GM23338 (cell line): ENCODE measurements at regions not wholly inside any gene's neighbourhood (a gene's known extent, or its start where the extent isn't known, plus 50 kb on each side); places are given as distances from the start of the nearest gene placed in this dataset.

Experiments
- ATAC-seq: fragments of 200-7000 bp; cut with Tn5 transposase; 3 replicates; pipeline ENCODE4 v1.9.1; 2020
- DNase-seq: peaks from one replicate; pipeline ENCODE4 v3.0.0-alpha.2; 2015; ENCODE audit warnings: low spot score
- H2AFZ ChIP-seq: fragments of 200-600 bp; sonication (generic); 2 replicates; pipeline ENCODE4 v1.8.0; 2016; ENCODE audit warnings: antibody characterized with exemption, mild to moderate bottlenecking, moderate library complexity
- H3F3A ChIP-seq: fragments of 200-600 bp; sonication (generic); replicated peaks from 2 replicates; pipeline ENCODE4 v1.8.0; 2017; ENCODE audit warnings: antibody characterized with exemption, mixed run types, low read depth
- H3K27ac ChIP-seq: fragments of 200-600 bp; sonication (generic); 2 replicates; pipeline ENCODE4 v1.6.1; 2016; ENCODE audit warnings: low read depth
- H3K27me3 ChIP-seq: fragments of 200-600 bp; sonication (generic); 2 replicates; pipeline ENCODE4 v1.8.0; 2016; ENCODE audit warnings: mild to moderate bottlenecking, mixed run types, moderate library complexity; ENCODE audit not compliant: insufficient read depth
- H3K36me3 ChIP-seq: fragments of 200-600 bp; sonication (generic); 2 replicates; pipeline ENCODE4 v1.8.0; 2016; ENCODE audit warnings: mild to moderate bottlenecking; ENCODE audit not compliant: insufficient read depth
- H3K4me1 ChIP-seq: fragments of 200-600 bp; sonication (generic); 2 replicates; pipeline ENCODE4 v1.8.0; 2016; ENCODE audit warnings: mild to moderate bottlenecking, moderate library complexity; ENCODE audit not compliant: insufficient read depth
- H3K4me2 ChIP-seq: fragments of 200-600 bp; sonication (generic); 2 replicates; pipeline ENCODE4 v1.7.1; 2017; ENCODE audit warnings: mixed run types
- H3K4me3 ChIP-seq: fragments of 200-600 bp; sonication (generic); 2 replicates; pipeline ENCODE4 v1.6.1; 2016; ENCODE audit warnings: mixed run types
- H3K79me2 ChIP-seq: fragments of 200-600 bp; sonication (generic); replicated peaks from 2 replicates; pipeline ENCODE4 v1.8.0; 2017; ENCODE audit warnings: mild to moderate bottlenecking; ENCODE audit not compliant: insufficient read depth
- H3K9me2 ChIP-seq: fragments of 200-600 bp; sonication (generic); 2 replicates; pipeline ENCODE4 v1.8.0; 2017; ENCODE audit not compliant: insufficient read depth
- H4K20me1 ChIP-seq: fragments of 200-600 bp; sonication (generic); replicated peaks from 2 replicates; pipeline ENCODE4 v1.8.0; 2017; ENCODE audit warnings: mild to moderate bottlenecking; ENCODE audit not compliant: insufficient read depth
- H3K27ac Mint-ChIP-seq: 2 replicates; pipeline ENCODE4 v1.8.0; 2020; ENCODE audit warnings: inconsistent platforms, mild to moderate bottlenecking, moderate library complexity, mixed read lengths
- H3K27me3 Mint-ChIP-seq: 3 replicates; pipeline ENCODE4 v1.8.0; 2022; ENCODE audit warnings: low read depth, mild to moderate bottlenecking, moderate library complexity, mixed read lengths, inconsistent platforms; ENCODE audit not compliant: insufficient read depth, poor library complexity
- H3K36me3 Mint-ChIP-seq: 3 replicates; pipeline ENCODE4 v1.8.0; 2021; ENCODE audit warnings: low read depth, mild to moderate bottlenecking, inconsistent platforms, moderate library complexity, mixed read lengths
- H3K4me1 Mint-ChIP-seq: 3 replicates; pipeline ENCODE4 v1.8.0; 2020; ENCODE audit warnings: mild to moderate bottlenecking, inconsistent platforms, mixed read lengths
- H3K4me3 Mint-ChIP-seq: 3 replicates; pipeline ENCODE4 v1.8.0; 2021; ENCODE audit warnings: moderate library complexity, mild to moderate bottlenecking, inconsistent platforms, mixed read lengths
- H3K9me3 Mint-ChIP-seq: 3 replicates; pipeline ENCODE4 v1.8.0; 2020; ENCODE audit warnings: moderate library complexity, mild to moderate bottlenecking, inconsistent platforms, mixed read lengths
- CREB1 ChIP-seq: fragments of 250-450 bp; sonication (Bioruptor Pico); IDR thresholded peaks from 2 replicates; pipeline ENCODE4 v1.5.0; 2020; ENCODE audit warnings: low read depth, mild to moderate bottlenecking, moderate library complexity
- EZH2 ChIP-seq: fragments of 200-600 bp; sonication (generic); IDR thresholded peaks from one replicate; pipeline ENCODE4 v1.8.0; 2017; ENCODE audit warnings: antibody characterized with exemption, mild to moderate bottlenecking, low read depth; ENCODE audit not compliant: unreplicated experiment
- NANOG ChIP-seq: IDR thresholded peaks from 2 replicates; pipeline ENCODE4 v1.6.1; 2016; ENCODE audit warnings: antibody characterized with exemption, borderline replicate concordance
- STAT1 ChIP-seq: IDR thresholded peaks from one replicate; pipeline ENCODE4 v1.6.1; 2016; ENCODE audit warnings: antibody characterized with exemption; ENCODE audit not compliant: unreplicated experiment
- TF ChIP-seq, protein P1 (sequence below), 2 experiments: fragments of 200-600 bp in 1 of 2; sonication (generic) in 1 of 2; conservative IDR thresholded peaks; 2 replicates each; pipeline versions ENCODE4 v1.5.1 to v1.6.1; 2016 to 2017; ENCODE audit warnings: antibody characterized with exemption in 2 of 2, low read depth in 2 of 2, mild to moderate bottlenecking in 2 of 2, moderate library complexity in 1 of 2
- TF ChIP-seq, protein P2 (sequence below): IDR thresholded peaks from one replicate; pipeline ENCODE4 v1.6.1; 2018; ENCODE audit warnings: antibody characterized with exemption; ENCODE audit not compliant: unreplicated experiment
- TF ChIP-seq, protein P3 (sequence below): IDR thresholded peaks from 2 replicates; pipeline ENCODE4 v1.6.1; 2016; ENCODE audit warnings: antibody characterized with exemption
- TF ChIP-seq, protein P4 (sequence below): fragments of 250-450 bp; sonication (Bioruptor Pico); IDR thresholded peaks from 2 replicates; pipeline ENCODE4 v1.5.0; 2020; ENCODE audit warnings: mild to moderate bottlenecking, moderate library complexity

DNA sequence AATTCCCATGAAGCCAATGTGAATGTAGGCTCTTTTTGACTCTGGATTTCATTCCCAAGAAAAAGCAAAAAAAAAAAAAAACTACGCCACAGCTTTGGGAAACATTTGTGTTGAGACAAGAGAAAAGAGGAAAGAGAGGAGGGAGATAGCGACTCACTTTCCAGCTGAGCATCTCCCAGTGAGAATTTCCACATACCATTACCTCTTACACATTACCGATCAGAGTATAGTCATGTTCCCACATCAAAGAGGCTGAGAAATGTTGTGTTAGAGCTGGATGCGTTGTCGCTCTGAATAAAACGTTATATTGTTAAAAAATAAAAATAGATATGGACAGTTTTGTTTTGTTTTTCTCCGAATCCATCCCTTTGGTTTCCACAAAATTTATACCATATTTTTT, 1019.3 kb upstream of the ADGRB3 start:
- no peaks in the 10 kb centered on the region for H3F3A ChIP-seq
- H2AFZ ChIP-seq: no peak overlapping the region
- no peak for ATAC-seq
- H3K4me3 Mint-ChIP-seq: no peak overlapping the region
- TF ChIP-seq STAT1: no peak
- no peak for TF ChIP-seq NANOG
- TF ChIP-seq EZH2: no peak
- TF ChIP-seq, protein P1, sequence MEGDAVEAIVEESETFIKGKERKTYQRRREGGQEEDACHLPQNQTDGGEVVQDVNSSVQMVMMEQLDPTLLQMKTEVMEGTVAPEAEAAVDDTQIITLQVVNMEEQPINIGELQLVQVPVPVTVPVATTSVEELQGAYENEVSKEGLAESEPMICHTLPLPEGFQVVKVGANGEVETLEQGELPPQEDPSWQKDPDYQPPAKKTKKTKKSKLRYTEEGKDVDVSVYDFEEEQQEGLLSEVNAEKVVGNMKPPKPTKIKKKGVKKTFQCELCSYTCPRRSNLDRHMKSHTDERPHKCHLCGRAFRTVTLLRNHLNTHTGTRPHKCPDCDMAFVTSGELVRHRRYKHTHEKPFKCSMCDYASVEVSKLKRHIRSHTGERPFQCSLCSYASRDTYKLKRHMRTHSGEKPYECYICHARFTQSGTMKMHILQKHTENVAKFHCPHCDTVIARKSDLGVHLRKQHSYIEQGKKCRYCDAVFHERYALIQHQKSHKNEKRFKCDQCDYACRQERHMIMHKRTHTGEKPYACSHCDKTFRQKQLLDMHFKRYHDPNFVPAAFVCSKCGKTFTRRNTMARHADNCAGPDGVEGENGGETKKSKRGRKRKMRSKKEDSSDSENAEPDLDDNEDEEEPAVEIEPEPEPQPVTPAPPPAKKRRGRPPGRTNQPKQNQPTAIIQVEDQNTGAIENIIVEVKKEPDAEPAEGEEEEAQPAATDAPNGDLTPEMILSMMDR (conservative IDR thresholded peaks at IDR 0.05; ENCODE audit: low read depth in 2 of 2): no peak
- TF ChIP-seq, protein P2, sequence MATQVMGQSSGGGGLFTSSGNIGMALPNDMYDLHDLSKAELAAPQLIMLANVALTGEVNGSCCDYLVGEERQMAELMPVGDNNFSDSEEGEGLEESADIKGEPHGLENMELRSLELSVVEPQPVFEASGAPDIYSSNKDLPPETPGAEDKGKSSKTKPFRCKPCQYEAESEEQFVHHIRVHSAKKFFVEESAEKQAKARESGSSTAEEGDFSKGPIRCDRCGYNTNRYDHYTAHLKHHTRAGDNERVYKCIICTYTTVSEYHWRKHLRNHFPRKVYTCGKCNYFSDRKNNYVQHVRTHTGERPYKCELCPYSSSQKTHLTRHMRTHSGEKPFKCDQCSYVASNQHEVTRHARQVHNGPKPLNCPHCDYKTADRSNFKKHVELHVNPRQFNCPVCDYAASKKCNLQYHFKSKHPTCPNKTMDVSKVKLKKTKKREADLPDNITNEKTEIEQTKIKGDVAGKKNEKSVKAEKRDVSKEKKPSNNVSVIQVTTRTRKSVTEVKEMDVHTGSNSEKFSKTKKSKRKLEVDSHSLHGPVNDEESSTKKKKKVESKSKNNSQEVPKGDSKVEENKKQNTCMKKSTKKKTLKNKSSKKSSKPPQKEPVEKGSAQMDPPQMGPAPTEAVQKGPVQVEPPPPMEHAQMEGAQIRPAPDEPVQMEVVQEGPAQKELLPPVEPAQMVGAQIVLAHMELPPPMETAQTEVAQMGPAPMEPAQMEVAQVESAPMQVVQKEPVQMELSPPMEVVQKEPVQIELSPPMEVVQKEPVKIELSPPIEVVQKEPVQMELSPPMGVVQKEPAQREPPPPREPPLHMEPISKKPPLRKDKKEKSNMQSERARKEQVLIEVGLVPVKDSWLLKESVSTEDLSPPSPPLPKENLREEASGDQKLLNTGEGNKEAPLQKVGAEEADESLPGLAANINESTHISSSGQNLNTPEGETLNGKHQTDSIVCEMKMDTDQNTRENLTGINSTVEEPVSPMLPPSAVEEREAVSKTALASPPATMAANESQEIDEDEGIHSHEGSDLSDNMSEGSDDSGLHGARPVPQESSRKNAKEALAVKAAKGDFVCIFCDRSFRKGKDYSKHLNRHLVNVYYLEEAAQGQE: no peak
- TF ChIP-seq CREB1: no peak
- TF ChIP-seq, protein P3, sequence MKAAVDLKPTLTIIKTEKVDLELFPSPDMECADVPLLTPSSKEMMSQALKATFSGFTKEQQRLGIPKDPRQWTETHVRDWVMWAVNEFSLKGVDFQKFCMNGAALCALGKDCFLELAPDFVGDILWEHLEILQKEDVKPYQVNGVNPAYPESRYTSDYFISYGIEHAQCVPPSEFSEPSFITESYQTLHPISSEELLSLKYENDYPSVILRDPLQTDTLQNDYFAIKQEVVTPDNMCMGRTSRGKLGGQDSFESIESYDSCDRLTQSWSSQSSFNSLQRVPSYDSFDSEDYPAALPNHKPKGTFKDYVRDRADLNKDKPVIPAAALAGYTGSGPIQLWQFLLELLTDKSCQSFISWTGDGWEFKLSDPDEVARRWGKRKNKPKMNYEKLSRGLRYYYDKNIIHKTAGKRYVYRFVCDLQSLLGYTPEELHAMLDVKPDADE: no peak
- TF ChIP-seq, protein P4, sequence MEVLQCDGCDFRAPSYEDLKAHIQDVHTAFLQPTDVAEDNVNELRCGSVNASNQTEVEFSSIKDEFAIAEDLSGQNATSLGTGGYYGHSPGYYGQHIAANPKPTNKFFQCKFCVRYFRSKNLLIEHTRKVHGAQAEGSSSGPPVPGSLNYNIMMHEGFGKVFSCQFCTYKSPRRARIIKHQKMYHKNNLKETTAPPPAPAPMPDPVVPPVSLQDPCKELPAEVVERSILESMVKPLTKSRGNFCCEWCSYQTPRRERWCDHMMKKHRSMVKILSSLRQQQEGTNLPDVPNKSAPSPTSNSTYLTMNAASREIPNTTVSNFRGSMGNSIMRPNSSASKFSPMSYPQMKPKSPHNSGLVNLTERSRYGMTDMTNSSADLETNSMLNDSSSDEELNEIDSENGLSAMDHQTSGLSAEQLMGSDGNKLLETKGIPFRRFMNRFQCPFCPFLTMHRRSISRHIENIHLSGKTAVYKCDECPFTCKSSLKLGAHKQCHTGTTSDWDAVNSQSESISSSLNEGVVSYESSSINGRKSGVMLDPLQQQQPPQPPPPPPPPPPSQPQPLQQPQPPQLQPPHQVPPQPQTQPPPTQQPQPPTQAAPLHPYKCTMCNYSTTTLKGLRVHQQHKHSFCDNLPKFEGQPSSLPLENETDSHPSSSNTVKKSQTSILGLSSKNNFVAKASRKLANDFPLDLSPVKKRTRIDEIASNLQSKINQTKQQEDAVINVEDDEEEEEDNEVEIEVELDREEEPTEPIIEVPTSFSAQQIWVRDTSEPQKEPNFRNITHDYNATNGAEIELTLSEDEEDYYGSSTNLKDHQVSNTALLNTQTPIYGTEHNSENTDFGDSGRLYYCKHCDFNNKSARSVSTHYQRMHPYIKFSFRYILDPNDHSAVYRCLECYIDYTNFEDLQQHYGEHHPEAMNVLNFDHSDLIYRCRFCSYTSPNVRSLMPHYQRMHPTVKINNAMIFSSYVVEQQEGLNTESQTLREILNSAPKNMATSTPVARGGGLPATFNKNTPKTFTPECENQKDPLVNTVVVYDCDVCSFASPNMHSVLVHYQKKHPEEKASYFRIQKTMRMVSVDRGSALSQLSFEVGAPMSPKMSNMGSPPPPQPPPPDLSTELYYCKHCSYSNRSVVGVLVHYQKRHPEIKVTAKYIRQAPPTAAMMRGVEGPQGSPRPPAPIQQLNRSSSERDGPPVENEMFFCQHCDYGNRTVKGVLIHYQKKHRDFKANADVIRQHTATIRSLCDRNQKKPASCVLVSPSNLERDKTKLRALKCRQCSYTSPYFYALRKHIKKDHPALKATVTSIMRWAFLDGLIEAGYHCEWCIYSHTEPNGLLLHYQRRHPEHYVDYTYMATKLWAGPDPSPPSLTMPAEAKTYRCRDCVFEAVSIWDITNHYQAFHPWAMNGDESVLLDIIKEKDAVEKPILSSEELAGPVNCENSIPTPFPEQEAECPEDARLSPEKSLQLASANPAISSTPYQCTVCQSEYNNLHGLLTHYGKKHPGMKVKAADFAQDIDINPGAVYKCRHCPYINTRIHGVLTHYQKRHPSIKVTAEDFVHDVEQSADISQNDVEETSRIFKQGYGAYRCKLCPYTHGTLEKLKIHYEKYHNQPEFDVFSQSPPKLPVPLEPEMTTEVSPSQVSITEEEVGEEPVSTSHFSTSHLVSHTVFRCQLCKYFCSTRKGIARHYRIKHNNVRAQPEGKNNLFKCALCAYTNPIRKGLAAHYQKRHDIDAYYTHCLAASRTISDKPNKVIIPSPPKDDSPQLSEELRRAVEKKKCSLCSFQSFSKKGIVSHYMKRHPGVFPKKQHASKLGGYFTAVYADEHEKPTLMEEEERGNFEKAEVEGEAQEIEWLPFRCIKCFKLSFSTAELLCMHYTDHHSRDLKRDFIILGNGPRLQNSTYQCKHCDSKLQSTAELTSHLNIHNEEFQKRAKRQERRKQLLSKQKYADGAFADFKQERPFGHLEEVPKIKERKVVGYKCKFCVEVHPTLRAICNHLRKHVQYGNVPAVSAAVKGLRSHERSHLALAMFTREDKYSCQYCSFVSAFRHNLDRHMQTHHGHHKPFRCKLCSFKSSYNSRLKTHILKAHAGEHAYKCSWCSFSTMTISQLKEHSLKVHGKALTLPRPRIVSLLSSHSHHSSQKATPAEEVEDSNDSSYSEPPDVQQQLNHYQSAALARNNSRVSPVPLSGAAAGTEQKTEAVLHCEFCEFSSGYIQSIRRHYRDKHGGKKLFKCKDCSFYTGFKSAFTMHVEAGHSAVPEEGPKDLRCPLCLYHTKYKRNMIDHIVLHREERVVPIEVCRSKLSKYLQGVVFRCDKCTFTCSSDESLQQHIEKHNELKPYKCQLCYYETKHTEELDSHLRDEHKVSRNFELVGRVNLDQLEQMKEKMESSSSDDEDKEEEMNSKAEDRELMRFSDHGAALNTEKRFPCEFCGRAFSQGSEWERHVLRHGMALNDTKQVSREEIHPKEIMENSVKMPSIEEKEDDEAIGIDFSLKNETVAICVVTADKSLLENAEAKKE: no peak
- no peaks in the 10 kb centered on the region for H3K4me1 Mint-ChIP-seq
- no peaks in the 10 kb centered on the region for H3K27me3 ChIP-seq
- H4K20me1 ChIP-seq: no peaks in the 10 kb centered on the region
- no peaks in the 10 kb centered on the region for H3K36me3 Mint-ChIP-seq
- H3K27ac Mint-ChIP-seq: no peak overlapping the region
- H3K36me3 ChIP-seq: no peaks in the 10 kb centered on the region
- H3K4me1 ChIP-seq: no peaks in the 10 kb centered on the region
- H3K9me3 Mint-ChIP-seq: peaks cover 2% of the 10 kb centered on the region; the same call in 2 of the 3 replicates
- H3K4me2 ChIP-seq: no peak overlapping the region
- no peak overlapping the region for H3K4me3 ChIP-seq
- H3K27me3 Mint-ChIP-seq: no peaks in the 10 kb centered on the region
- no peak overlapping the region for H3K27ac ChIP-seq
- H3K79me2 ChIP-seq: no peaks in the 10 kb centered on the region
- no peak for DNase-seq
- H3K9me2 ChIP-seq: no peaks in the 10 kb centered on the region
